ENCODE measurements at regions not wholly inside any gene's neighbourhood (a gene's known extent, or its start where the extent isn't known, plus 50 kb on each side); places are given as distances from the start of the nearest gene placed in this dataset.
A peak's percentile ranks its signal among the peaks of the same experiment; 100 is the strongest.

DNA sequence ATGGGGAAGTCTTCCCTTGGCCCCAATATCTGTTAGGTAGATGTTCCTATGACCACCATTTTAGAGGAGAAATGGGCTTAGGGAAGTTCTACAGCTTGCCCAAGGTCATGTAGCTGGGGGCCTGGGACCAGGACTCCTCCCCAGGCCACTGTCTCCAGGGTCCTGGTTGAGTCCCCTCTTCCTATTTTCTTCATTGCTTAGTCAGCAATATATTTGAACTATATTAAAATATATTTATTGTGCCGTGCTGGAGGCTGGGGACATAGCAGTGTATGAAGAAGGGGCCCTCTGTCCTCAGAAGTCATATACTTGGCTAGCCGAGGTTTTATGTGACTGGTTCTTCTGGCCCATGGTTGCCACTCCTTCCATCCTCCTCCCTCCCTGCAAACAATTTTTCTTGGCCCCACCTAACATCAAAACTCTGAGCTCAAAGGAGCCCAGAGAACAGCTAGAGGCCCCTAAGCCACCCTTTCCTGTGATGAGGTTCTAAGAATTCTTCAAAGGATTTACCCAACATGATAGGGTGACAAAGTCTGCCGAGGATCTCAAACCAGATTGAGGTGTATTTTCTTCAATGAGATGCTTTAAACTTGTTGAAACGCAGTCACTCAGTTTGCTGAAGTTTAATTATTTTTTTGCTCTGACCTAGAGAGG, 121.2 kb upstream of the RASGRP1 start:
- H3K9ac ChIP-seq (ENCODE audit: low read depth, low read length, poor library complexity) = no peak overlapping the region
- H2BK12ac ChIP-seq (ENCODE audit: low read length) = no peak overlapping the region
- H2BK120ac ChIP-seq (ENCODE audit: low read depth, low read length) = no peak overlapping the region
- H3K4ac ChIP-seq (ENCODE audit: low read length) = no peak overlapping the region
- H3K14ac ChIP-seq (ENCODE audit: low read length) = no peak overlapping the region
- no peak overlapping the region for H3K27ac ChIP-seq (replicated peaks; ENCODE audit: low read length)
- WGBS, 2 donors (ENCODE audit: extremely low coverage in 2 of 2, insufficient read length in 2 of 2, insufficient replicate concordance in 1 of 2) = no CpG with 5 or more reads among the region's 4 CpGs
- no peak overlapping the region for H4K91ac ChIP-seq (ENCODE audit: low read depth, low read length, poor library complexity)
- no peak for DNase-seq (ENCODE audit: low spot score)
- H3K4me3 ChIP-seq (ENCODE audit: low read length in 2 of 2) = no peak overlapping the region
- H3K4me1 ChIP-seq (ENCODE audit: control insufficient read depth in 2 of 2, insufficient read depth in 1 of 2, low read depth in 1 of 2, low read length in 2 of 2) = peaks cover 0 to 2% of the 10 kb centered on the region in 2 donors
- H2AK5ac ChIP-seq (ENCODE audit: low read depth, low read length) = no peak overlapping the region
- H3K18ac ChIP-seq (ENCODE audit: low read length) = no peak overlapping the region
- no peak overlapping the region for H3K4me2 ChIP-seq (ENCODE audit: insufficient read depth, low read length, poor library complexity, severe bottlenecking)
- H3K36me3 ChIP-seq (replicated peaks in 1 of 2; ENCODE audit: control insufficient read depth in 2 of 2, insufficient read depth in 2 of 2, low read length in 2 of 2) = no peaks in the 10 kb centered on the region
- no peak overlapping the region for H3K23ac ChIP-seq (ENCODE audit: low read depth, low read length, poor library complexity)
- no peak overlapping the region for H4K8ac ChIP-seq (ENCODE audit: low read depth, low read length)
- H2AFZ ChIP-seq (ENCODE audit: low read length) = no peak overlapping the region
- H3K27me3 ChIP-seq (ENCODE audit: control insufficient read depth in 3 of 3, insufficient read depth in 3 of 3, low read depth in 1 of 3, low read length in 3 of 3) = no peaks in the 10 kb centered on the region
- no peak overlapping the region for H2BK15ac ChIP-seq (ENCODE audit: low read length)
- H2BK5ac ChIP-seq (ENCODE audit: low read length) = no peak overlapping the region
- H3K79me1 ChIP-seq (ENCODE audit: low read depth, low read length) = no peaks in the 10 kb centered on the region
- H3K9me3 ChIP-seq (replicated peaks in 1 of 2; ENCODE audit: control insufficient read depth in 2 of 2, insufficient read depth in 1 of 2, low read depth in 1 of 2, low read length in 2 of 2) = no peaks in the 10 kb centered on the region

DNA sequence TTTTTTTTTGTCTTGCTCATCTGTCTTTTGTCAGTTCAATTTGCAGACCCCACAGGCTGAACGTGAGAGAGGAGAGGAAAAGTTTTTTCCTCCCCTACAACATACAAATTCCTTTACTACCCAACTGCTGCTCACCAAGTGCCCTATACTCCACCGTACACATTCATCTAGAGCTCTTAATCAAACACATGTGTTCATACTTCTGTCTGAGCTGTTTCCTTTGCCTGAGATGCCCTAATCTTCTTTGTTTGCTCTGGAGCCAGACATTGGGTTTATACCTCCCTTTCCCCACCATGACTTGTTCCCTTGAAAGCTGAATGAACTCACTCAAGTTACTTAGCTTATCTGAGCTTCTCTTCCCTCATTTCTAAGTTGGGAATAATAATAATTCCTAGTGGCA, 122.7 kb upstream of the RASGRP1 start:
- H3K4me2 ChIP-seq (ENCODE audit: insufficient read depth, low read length, poor library complexity, severe bottlenecking) = no peak overlapping the region
- no CpG with 5 or more reads among the region's 2 CpGs for WGBS, 2 donors (ENCODE audit: extremely low coverage in 2 of 2, insufficient read length in 2 of 2, insufficient replicate concordance in 1 of 2)
- H3K4ac ChIP-seq (ENCODE audit: low read length) = no peak overlapping the region
- peaks cover 0 to 2% of the 10 kb centered on the region in 2 donors for H3K4me1 ChIP-seq (ENCODE audit: control insufficient read depth in 2 of 2, insufficient read depth in 1 of 2, low read depth in 1 of 2, low read length in 2 of 2)
- H2BK12ac ChIP-seq (ENCODE audit: low read length) = no peak overlapping the region
- no peak overlapping the region for H3K9ac ChIP-seq (ENCODE audit: low read depth, low read length, poor library complexity)
- H3K4me3 ChIP-seq (ENCODE audit: low read length in 2 of 2) = no peak overlapping the region
- DNase-seq (ENCODE audit: low spot score) = no peak
- no peak overlapping the region for H3K18ac ChIP-seq (ENCODE audit: low read length)
- no peaks in the 10 kb centered on the region for H3K9me3 ChIP-seq (replicated peaks in 1 of 2; ENCODE audit: control insufficient read depth in 2 of 2, insufficient read depth in 1 of 2, low read depth in 1 of 2, low read length in 2 of 2)
- no peak overlapping the region for H3K23ac ChIP-seq (ENCODE audit: low read depth, low read length, poor library complexity)
- H4K91ac ChIP-seq (ENCODE audit: low read depth, low read length, poor library complexity) = no peak overlapping the region
- H3K14ac ChIP-seq (ENCODE audit: low read length) = no peak overlapping the region
- H3K27me3 ChIP-seq (ENCODE audit: control insufficient read depth in 3 of 3, insufficient read depth in 3 of 3, low read depth in 1 of 3, low read length in 3 of 3) = no peaks in the 10 kb centered on the region
- no peaks in the 10 kb centered on the region for H3K36me3 ChIP-seq (replicated peaks in 1 of 2; ENCODE audit: control insufficient read depth in 2 of 2, insufficient read depth in 2 of 2, low read length in 2 of 2)
- no peak overlapping the region for H2AK5ac ChIP-seq (ENCODE audit: low read depth, low read length)
- H2BK5ac ChIP-seq (ENCODE audit: low read length) = no peak overlapping the region
- no peak overlapping the region for H4K8ac ChIP-seq (ENCODE audit: low read depth, low read length)
- no peak overlapping the region for H2BK120ac ChIP-seq (ENCODE audit: low read depth, low read length)
- H2AFZ ChIP-seq (ENCODE audit: low read length) = no peak overlapping the region
- H2BK15ac ChIP-seq (ENCODE audit: low read length) = no peak overlapping the region
- no peak overlapping the region for H3K27ac ChIP-seq (replicated peaks; ENCODE audit: low read length)
- H3K79me1 ChIP-seq (ENCODE audit: low read depth, low read length) = no peaks in the 10 kb centered on the region

DNA sequence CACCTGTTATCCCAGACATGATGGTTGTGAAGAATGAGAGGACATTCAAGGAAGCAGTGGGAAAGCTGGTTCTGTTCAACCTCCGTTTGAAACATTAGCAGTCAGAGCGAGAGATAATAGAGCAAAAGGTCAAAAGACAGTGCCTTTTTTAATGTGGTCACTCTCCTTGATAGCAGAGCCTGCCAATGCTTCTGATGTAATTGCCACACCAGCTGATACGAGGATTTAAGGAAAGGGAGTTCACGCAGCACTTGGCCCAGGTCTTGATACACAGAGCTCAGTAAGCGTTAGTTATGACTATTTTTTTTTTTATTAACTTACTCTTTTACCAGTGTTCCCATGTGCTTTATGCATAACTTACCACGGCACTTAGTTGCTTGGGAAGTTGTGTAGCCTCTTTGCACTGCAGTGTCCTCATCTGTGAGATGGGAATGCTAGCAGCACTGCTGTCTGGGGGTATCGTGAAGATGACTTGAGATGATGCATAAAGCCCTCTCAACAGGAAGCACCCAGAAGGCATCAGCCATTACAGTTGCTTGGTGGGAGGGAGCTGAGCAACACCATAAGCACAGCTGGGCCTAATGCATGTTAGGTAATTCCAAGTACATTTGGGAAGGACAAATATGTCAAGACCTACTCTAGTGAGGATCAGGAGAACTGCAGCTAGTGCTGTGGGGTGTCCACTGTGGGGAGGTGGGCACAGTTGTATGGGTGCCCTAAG, 123.3 kb upstream of the RASGRP1 start:
- H2BK120ac ChIP-seq (ENCODE audit: low read depth, low read length) = no peak overlapping the region
- no peaks in the 10 kb centered on the region for H3K79me1 ChIP-seq (ENCODE audit: low read depth, low read length)
- WGBS, 2 donors (ENCODE audit: extremely low coverage in 2 of 2, insufficient read length in 2 of 2, insufficient replicate concordance in 1 of 2) = no CpG with 5 or more reads among the region's 7 CpGs
- no peak overlapping the region for H4K8ac ChIP-seq (ENCODE audit: low read depth, low read length)
- H3K4ac ChIP-seq (ENCODE audit: low read length) = no peak overlapping the region
- H3K9ac ChIP-seq (ENCODE audit: low read depth, low read length, poor library complexity) = no peak overlapping the region
- DNase-seq (ENCODE audit: low spot score) = no peak
- H3K4me1 ChIP-seq (ENCODE audit: control insufficient read depth in 2 of 2, insufficient read depth in 1 of 2, low read depth in 1 of 2, low read length in 2 of 2) = peaks cover 0 to 2% of the 10 kb centered on the region in 2 donors
- no peaks in the 10 kb centered on the region for H3K36me3 ChIP-seq (replicated peaks in 1 of 2; ENCODE audit: control insufficient read depth in 2 of 2, insufficient read depth in 2 of 2, low read length in 2 of 2)
- no peak overlapping the region for H2BK12ac ChIP-seq (ENCODE audit: low read length)
- H3K14ac ChIP-seq (ENCODE audit: low read length) = no peak overlapping the region
- no peaks in the 10 kb centered on the region for H3K9me3 ChIP-seq (replicated peaks in 1 of 2; ENCODE audit: control insufficient read depth in 2 of 2, insufficient read depth in 1 of 2, low read depth in 1 of 2, low read length in 2 of 2)
- no peak overlapping the region for H3K23ac ChIP-seq (ENCODE audit: low read depth, low read length, poor library complexity)
- no peak overlapping the region for H3K4me2 ChIP-seq (ENCODE audit: insufficient read depth, low read length, poor library complexity, severe bottlenecking)
- no peak overlapping the region for H2AFZ ChIP-seq (ENCODE audit: low read length)
- H2BK15ac ChIP-seq (ENCODE audit: low read length) = no peak overlapping the region
- no peak overlapping the region for H3K18ac ChIP-seq (ENCODE audit: low read length)
- H4K91ac ChIP-seq (ENCODE audit: low read depth, low read length, poor library complexity) = no peak overlapping the region
- no peak overlapping the region for H2AK5ac ChIP-seq (ENCODE audit: low read depth, low read length)
- no peak overlapping the region for H2BK5ac ChIP-seq (ENCODE audit: low read length)
- H3K27ac ChIP-seq (replicated peaks; ENCODE audit: low read length) = no peak overlapping the region
- H3K27me3 ChIP-seq (ENCODE audit: control insufficient read depth in 3 of 3, insufficient read depth in 3 of 3, low read depth in 1 of 3, low read length in 3 of 3) = no peaks in the 10 kb centered on the region
- peak overlapping the region in 1 of 2 donors; percentile 16 for H3K4me3 ChIP-seq (ENCODE audit: low read length in 2 of 2)

DNA sequence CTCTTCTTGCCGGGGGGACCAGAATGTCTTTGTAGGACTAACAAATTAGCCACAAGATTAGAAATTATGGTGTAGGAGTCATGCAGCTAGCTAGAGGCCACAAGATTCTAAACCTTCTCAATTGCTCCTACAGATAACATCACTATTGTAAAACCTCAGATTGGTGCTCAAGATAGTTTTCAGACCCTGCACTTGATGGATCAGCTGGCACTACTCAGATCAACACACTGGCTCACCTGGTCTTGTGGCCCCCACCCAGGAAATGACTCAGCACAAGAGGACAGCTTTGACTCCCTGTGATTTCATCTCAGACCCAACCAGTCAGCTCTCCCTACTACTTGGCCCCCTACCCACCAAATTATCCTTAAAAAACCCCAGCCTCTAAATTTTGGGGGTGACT, 124.1 kb upstream of the RASGRP1 start:
- H4K8ac ChIP-seq (ENCODE audit: low read depth, low read length) = no peak overlapping the region
- WGBS, 2 donors (ENCODE audit: extremely low coverage in 2 of 2, insufficient read length in 2 of 2, insufficient replicate concordance in 1 of 2) = no CpG with 5 or more reads among the region's 1 CpG
- H2BK5ac ChIP-seq (ENCODE audit: low read length) = no peak overlapping the region
- no peak overlapping the region for H3K4me2 ChIP-seq (ENCODE audit: insufficient read depth, low read length, poor library complexity, severe bottlenecking)
- no peak overlapping the region for H3K9ac ChIP-seq (ENCODE audit: low read depth, low read length, poor library complexity)
- H3K27me3 ChIP-seq (ENCODE audit: control insufficient read depth in 3 of 3, insufficient read depth in 3 of 3, low read depth in 1 of 3, low read length in 3 of 3) = no peaks in the 10 kb centered on the region
- H3K14ac ChIP-seq (ENCODE audit: low read length) = no peak overlapping the region
- no peak for DNase-seq (ENCODE audit: low spot score)
- peaks cover 0 to 2% of the 10 kb centered on the region in 2 donors for H3K4me1 ChIP-seq (ENCODE audit: control insufficient read depth in 2 of 2, insufficient read depth in 1 of 2, low read depth in 1 of 2, low read length in 2 of 2)
- H3K4ac ChIP-seq (ENCODE audit: low read length) = no peak overlapping the region
- no peak overlapping the region for H3K27ac ChIP-seq (replicated peaks; ENCODE audit: low read length)
- no peaks in the 10 kb centered on the region for H3K79me1 ChIP-seq (ENCODE audit: low read depth, low read length)
- no peak overlapping the region for H3K23ac ChIP-seq (ENCODE audit: low read depth, low read length, poor library complexity)
- H3K18ac ChIP-seq (ENCODE audit: low read length) = no peak overlapping the region
- H4K91ac ChIP-seq (ENCODE audit: low read depth, low read length, poor library complexity) = no peak overlapping the region
- H2BK15ac ChIP-seq (ENCODE audit: low read length) = no peak overlapping the region
- no peak overlapping the region for H2AFZ ChIP-seq (ENCODE audit: low read length)
- no peak overlapping the region for H3K4me3 ChIP-seq (ENCODE audit: low read length in 2 of 2)
- no peak overlapping the region for H2BK12ac ChIP-seq (ENCODE audit: low read length)
- no peaks in the 10 kb centered on the region for H3K9me3 ChIP-seq (replicated peaks in 1 of 2; ENCODE audit: control insufficient read depth in 2 of 2, insufficient read depth in 1 of 2, low read depth in 1 of 2, low read length in 2 of 2)
- no peaks in the 10 kb centered on the region for H3K36me3 ChIP-seq (replicated peaks in 1 of 2; ENCODE audit: control insufficient read depth in 2 of 2, insufficient read depth in 2 of 2, low read length in 2 of 2)
- H2BK120ac ChIP-seq (ENCODE audit: low read depth, low read length) = no peak overlapping the region
- H2AK5ac ChIP-seq (ENCODE audit: low read depth, low read length) = no peak overlapping the region

Data from neuronal stem cell (in vitro differentiated cells).